CD4-positive, CD25-positive, alpha-beta regulatory T cell (primary cell): ENCODE measurements at regions not wholly inside any gene's neighbourhood (a gene's known extent, or its start where the extent isn't known, plus 50 kb on each side); places are given as distances from the start of the nearest gene placed in this dataset.

Experiments
- ATAC-seq, 2 donors: fragments of 150-1000 bp; cut with Tn5 transposase; one replicate each; pipeline ENCODE4 v1.10.0; 2021; ENCODE audit warnings: low read depth in 2 of 2, moderate number of reproducible peaks in 2 of 2, moderate library complexity in 1 of 2
- DNase-seq, 3 donors: peaks; one replicate each; pipeline versions ENCODE4 v3.0.0 to v3.0.0-alpha.2; 2012 to 2022; ENCODE audit warnings: mixed read lengths in 1 of 3
- H3K27ac ChIP-seq: one replicate; pipeline ENCODE4 v1.7.0; 2013; ENCODE audit warnings: mild to moderate bottlenecking, low read length; ENCODE audit not compliant: insufficient read depth, poor library complexity, severe bottlenecking
- H3K27me3 ChIP-seq: one replicate; pipeline ENCODE4 v1.7.0; 2013; ENCODE audit warnings: low read length; ENCODE audit not compliant: control insufficient read depth, insufficient read depth
- H3K36me3 ChIP-seq: one replicate; pipeline ENCODE4 v1.7.0; 2013; ENCODE audit warnings: mild to moderate bottlenecking, low read length, moderate library complexity; ENCODE audit not compliant: control insufficient read depth, insufficient read depth
- H3K4me1 ChIP-seq: 2 replicates; pipeline ENCODE4 v1.7.0; 2013; ENCODE audit warnings: mild to moderate bottlenecking, low read length; ENCODE audit not compliant: insufficient read depth, control insufficient read depth, poor library complexity, severe bottlenecking
- H3K4me3 ChIP-seq: one replicate; pipeline ENCODE4 v1.7.0; 2013; ENCODE audit warnings: low read depth, mild to moderate bottlenecking, low read length, moderate library complexity
- H3K9me3 ChIP-seq, 2 experiments: 1 replicate in 1 of 2; 2 replicates in 1 of 2; pipeline ENCODE4 v1.7.0; 2013; ENCODE audit warnings: low read length in 2 of 2, mild to moderate bottlenecking in 1 of 2, moderate library complexity in 1 of 2; ENCODE audit not compliant: control insufficient read depth in 2 of 2
- H3K27ac Mint-ChIP-seq, 3 donors: one replicate each; pipeline ENCODE4 v1.8.0; 2020 to 2022; ENCODE audit warnings: mild to moderate bottlenecking in 3 of 3, mixed read lengths in 3 of 3, moderate library complexity in 2 of 3
- H3K27me3 Mint-ChIP-seq: one replicate; pipeline ENCODE4 v1.8.0; 2022; ENCODE audit warnings: mild to moderate bottlenecking, mixed read lengths
- H3K36me3 Mint-ChIP-seq: one replicate; pipeline ENCODE4 v1.8.0; 2020; ENCODE audit warnings: mixed read lengths
- H3K4me1 Mint-ChIP-seq, 4 donors: one replicate each; pipeline ENCODE4 v1.8.0; 2020 to 2022; ENCODE audit warnings: mixed read lengths in 4 of 4, mild to moderate bottlenecking in 1 of 4
- H3K4me3 Mint-ChIP-seq, 4 donors: one replicate each; pipeline ENCODE4 v1.8.0; 2020 to 2022; ENCODE audit warnings: mild to moderate bottlenecking in 4 of 4, mixed read lengths in 4 of 4, moderate library complexity in 3 of 4
- H3K9me3 Mint-ChIP-seq, 7 donors: one replicate each; pipeline ENCODE4 v1.8.0; 2020 to 2022; ENCODE audit warnings: mixed read lengths in 7 of 7, mild to moderate bottlenecking in 3 of 7, moderate library complexity in 2 of 7

- Mint-ChIP-seq H3K4me3 (no peak overlapping the region), H3K9me3 (peaks cover 0 to 5% (median 2%) of the 10 kb centered on the region in 7 donors), H3K27ac (no peak overlapping the region), H3K36me3 (no peaks in the 10 kb centered on the region), H3K4me1 (no peaks in the 10 kb centered on the region), H3K27me3 (peaks cover 4% of the 10 kb centered on the region)
- ATAC-seq (no peak), DNase-seq (no peak)
- H3K4me3 ChIP-seq = no peak overlapping the region
- no peaks in the 10 kb centered on the region for H3K27me3 ChIP-seq
- no peak overlapping the region for H3K27ac ChIP-seq
- H3K4me1 ChIP-seq = no peaks in the 10 kb centered on the region
- H3K9me3 ChIP-seq = no peaks in the 10 kb centered on the region
- H3K36me3 ChIP-seq = no peaks in the 10 kb centered on the region
Measured at GRCh38 chr2:144996225-144996795, 476.4 kb upstream of the ZEB2 start.

DNA sequence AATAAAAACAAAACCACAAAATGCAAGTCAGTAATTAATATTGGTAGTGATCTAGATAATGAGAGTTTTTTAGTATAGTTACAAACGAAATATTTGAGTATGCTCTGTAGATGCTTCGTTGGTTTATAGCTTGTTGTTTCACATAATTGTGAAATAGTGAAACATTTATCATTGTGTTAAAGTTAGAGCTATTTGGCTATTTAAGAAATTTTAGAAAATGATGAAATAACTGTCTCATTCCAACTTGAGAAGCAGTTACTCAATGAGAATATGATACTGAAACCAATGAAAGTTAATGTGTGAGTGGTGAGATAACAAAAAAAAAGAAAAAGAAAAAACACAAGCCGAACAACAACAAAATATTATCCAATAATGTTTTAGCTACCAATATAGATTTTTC is 475.6 kb upstream of the ZEB2 start:
- no peaks in the 10 kb centered on the region for H3K4me1 ChIP-seq
- peaks cover 4% of the 10 kb centered on the region for H3K27me3 Mint-ChIP-seq
- ATAC-seq (no peak), DNase-seq (no peak)
- no peaks in the 10 kb centered on the region for H3K9me3 ChIP-seq
- H3K4me1 Mint-ChIP-seq = no peaks in the 10 kb centered on the region
- H3K27me3 ChIP-seq = no peaks in the 10 kb centered on the region
- H3K4me3 Mint-ChIP-seq = no peak overlapping the region
- no peak overlapping the region for H3K27ac Mint-ChIP-seq
- no peak overlapping the region for H3K4me3 ChIP-seq
- no peaks in the 10 kb centered on the region for H3K36me3 ChIP-seq
- no peak overlapping the region for H3K27ac ChIP-seq
- H3K36me3 Mint-ChIP-seq = no peaks in the 10 kb centered on the region
- peaks cover 0 to 7% (median 4%) of the 10 kb centered on the region in 7 donors for H3K9me3 Mint-ChIP-seq

GRCh38 chr2:144990661-144991060 is 470.7 kb upstream of the ZEB2 start:
- Histone ChIP-seq H3K4me1 (no peaks in the 10 kb centered on the region), H3K27ac (no peak overlapping the region), H3K9me3 (no peaks in the 10 kb centered on the region), H3K4me3 (no peak overlapping the region), H3K27me3 (no peaks in the 10 kb centered on the region), H3K36me3 (no peaks in the 10 kb centered on the region)
- DNase-seq (no peak), ATAC-seq (no peak)
- Mint-ChIP-seq H3K27ac (no peak overlapping the region), H3K27me3 (peaks cover 4% of the 10 kb centered on the region), H3K4me1 (no peaks in the 10 kb centered on the region), H3K4me3 (no peak overlapping the region), H3K36me3 (no peaks in the 10 kb centered on the region), H3K9me3 (peaks cover 0 to 8% (median 4%) of the 10 kb centered on the region in 7 donors)

GRCh38 chr2:144989579-144990270 is 469.8 kb upstream of the ZEB2 start:
- ATAC-seq = no peak
- H3K4me3 Mint-ChIP-seq = no peak overlapping the region

DNA sequence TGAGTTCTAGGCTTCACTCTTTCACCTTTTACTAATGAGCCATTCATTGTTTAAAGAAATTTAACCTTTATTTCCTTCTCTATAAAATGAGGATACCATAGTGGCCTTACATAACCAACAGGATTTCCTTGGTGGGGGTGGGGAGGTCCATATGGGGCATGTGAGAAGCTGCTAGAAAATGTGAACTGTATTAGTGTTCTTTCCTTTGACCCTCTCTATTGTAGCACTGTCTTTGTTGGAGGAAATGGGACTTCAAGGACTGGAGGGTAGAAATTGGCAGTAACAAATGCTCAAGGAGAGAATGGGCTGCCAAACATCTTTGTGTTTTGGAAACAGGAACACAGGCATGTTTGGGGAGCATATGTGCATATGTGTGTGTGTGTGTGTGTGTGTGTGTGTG is 468.7 kb upstream of the ZEB2 start:
- no peaks in the 10 kb centered on the region for H3K4me1 ChIP-seq
- H3K4me3 ChIP-seq = no peak overlapping the region
- Mint-ChIP-seq H3K27me3 (peaks cover 4% of the 10 kb centered on the region), H3K9me3 (peaks cover 0 to 8% (median 4%) of the 10 kb centered on the region in 7 donors), H3K27ac (no peak overlapping the region), H3K4me1 (no peaks in the 10 kb centered on the region), H3K36me3 (no peaks in the 10 kb centered on the region), H3K4me3 (no peak overlapping the region)
- H3K36me3 ChIP-seq = no peaks in the 10 kb centered on the region
- no peak for ATAC-seq
- no peak for DNase-seq
- no peaks in the 10 kb centered on the region for H3K9me3 ChIP-seq
- H3K27me3 ChIP-seq = no peaks in the 10 kb centered on the region
- no peak overlapping the region for H3K27ac ChIP-seq

More at GRCh38 chr2:144989579-144990270, 469.8 kb upstream of the ZEB2 start:
- H3K27ac Mint-ChIP-seq = no peak overlapping the region
- no peaks in the 10 kb centered on the region for H3K36me3 Mint-ChIP-seq
- H3K4me3 ChIP-seq = no peak overlapping the region
- H3K27ac ChIP-seq = no peak overlapping the region
- H3K9me3 Mint-ChIP-seq = peaks cover 0 to 8% (median 4%) of the 10 kb centered on the region in 7 donors
- H3K27me3 ChIP-seq = no peaks in the 10 kb centered on the region
- no peaks in the 10 kb centered on the region for H3K9me3 ChIP-seq
- H3K27me3 Mint-ChIP-seq = peaks cover 4% of the 10 kb centered on the region
- H3K4me1 Mint-ChIP-seq = no peaks in the 10 kb centered on the region
- no peaks in the 10 kb centered on the region for H3K36me3 ChIP-seq
- DNase-seq = no peak
- H3K4me1 ChIP-seq = no peaks in the 10 kb centered on the region

GRCh38 chr2:144986691-144987090 is 466.8 kb upstream of the ZEB2 start:
- Histone ChIP-seq H3K27ac (no peak overlapping the region), H3K9me3 (no peaks in the 10 kb centered on the region), H3K27me3 (no peaks in the 10 kb centered on the region), H3K36me3 (no peaks in the 10 kb centered on the region), H3K4me1 (no peaks in the 10 kb centered on the region), H3K4me3 (no peak overlapping the region)
- Mint-ChIP-seq H3K27me3 (no peaks in the 10 kb centered on the region), H3K9me3 (peaks cover 0 to 7% (median 1%) of the 10 kb centered on the region in 7 donors), H3K36me3 (no peaks in the 10 kb centered on the region), H3K4me1 (no peaks in the 10 kb centered on the region), H3K27ac (no peak overlapping the region), H3K4me3 (no peak overlapping the region)
- no peak for ATAC-seq
- no peak for DNase-seq

GRCh38 chr2:144984038-144984437 is 464.1 kb upstream of the ZEB2 start:
- Mint-ChIP-seq H3K27ac (no peak overlapping the region), H3K9me3 (peaks cover 0 to 4% (median under 1%) of the 10 kb centered on the region in 7 donors), H3K27me3 (no peaks in the 10 kb centered on the region), H3K36me3 (no peaks in the 10 kb centered on the region), H3K4me1 (no peaks in the 10 kb centered on the region), H3K4me3 (no peak overlapping the region)
- Histone ChIP-seq H3K27me3 (no peaks in the 10 kb centered on the region), H3K9me3 (no peaks in the 10 kb centered on the region), H3K36me3 (no peaks in the 10 kb centered on the region), H3K27ac (no peak overlapping the region), H3K4me3 (no peak overlapping the region), H3K4me1 (no peaks in the 10 kb centered on the region)
- no peak for ATAC-seq
- no peak for DNase-seq

- H3K9me3 ChIP-seq = no peaks in the 10 kb centered on the region
- H3K36me3 ChIP-seq = no peaks in the 10 kb centered on the region
- no peak overlapping the region for H3K27ac ChIP-seq
- Mint-ChIP-seq H3K27me3 (no peaks in the 10 kb centered on the region), H3K9me3 (peaks cover 0 to 4% (median 0%) of the 10 kb centered on the region in 7 donors), H3K27ac (no peak overlapping the region), H3K4me1 (no peaks in the 10 kb centered on the region), H3K36me3 (no peaks in the 10 kb centered on the region), H3K4me3 (no peak overlapping the region)
- ATAC-seq = no peak
- no peaks in the 10 kb centered on the region for H3K27me3 ChIP-seq
- no peak for DNase-seq
- H3K4me1 ChIP-seq = no peaks in the 10 kb centered on the region
- no peak overlapping the region for H3K4me3 ChIP-seq
Measured at GRCh38 chr2:144983107-144983506, 463.2 kb upstream of the ZEB2 start.
